GM12872 (cell line): ENCODE measurements at regions not wholly inside any gene's neighbourhood (a gene's known extent, or its start where the extent isn't known, plus 50 kb on each side); places are given as distances from the start of the nearest gene placed in this dataset.

Source experiments
- TF ChIP-seq, protein P1 (sequence below): IDR thresholded peaks from 3 replicates; pipeline ENCODE4 v1.5.1; 2011; ENCODE audit warnings: low read depth, mild to moderate bottlenecking, low read length, moderate library complexity; ENCODE audit not compliant: insufficient read depth

- TF ChIP-seq, protein P1, sequence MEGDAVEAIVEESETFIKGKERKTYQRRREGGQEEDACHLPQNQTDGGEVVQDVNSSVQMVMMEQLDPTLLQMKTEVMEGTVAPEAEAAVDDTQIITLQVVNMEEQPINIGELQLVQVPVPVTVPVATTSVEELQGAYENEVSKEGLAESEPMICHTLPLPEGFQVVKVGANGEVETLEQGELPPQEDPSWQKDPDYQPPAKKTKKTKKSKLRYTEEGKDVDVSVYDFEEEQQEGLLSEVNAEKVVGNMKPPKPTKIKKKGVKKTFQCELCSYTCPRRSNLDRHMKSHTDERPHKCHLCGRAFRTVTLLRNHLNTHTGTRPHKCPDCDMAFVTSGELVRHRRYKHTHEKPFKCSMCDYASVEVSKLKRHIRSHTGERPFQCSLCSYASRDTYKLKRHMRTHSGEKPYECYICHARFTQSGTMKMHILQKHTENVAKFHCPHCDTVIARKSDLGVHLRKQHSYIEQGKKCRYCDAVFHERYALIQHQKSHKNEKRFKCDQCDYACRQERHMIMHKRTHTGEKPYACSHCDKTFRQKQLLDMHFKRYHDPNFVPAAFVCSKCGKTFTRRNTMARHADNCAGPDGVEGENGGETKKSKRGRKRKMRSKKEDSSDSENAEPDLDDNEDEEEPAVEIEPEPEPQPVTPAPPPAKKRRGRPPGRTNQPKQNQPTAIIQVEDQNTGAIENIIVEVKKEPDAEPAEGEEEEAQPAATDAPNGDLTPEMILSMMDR, result no peak
Measured at GRCh38 chr7:119177863-119178262, 953.4 kb downstream of the ANKRD7 start.

DNA sequence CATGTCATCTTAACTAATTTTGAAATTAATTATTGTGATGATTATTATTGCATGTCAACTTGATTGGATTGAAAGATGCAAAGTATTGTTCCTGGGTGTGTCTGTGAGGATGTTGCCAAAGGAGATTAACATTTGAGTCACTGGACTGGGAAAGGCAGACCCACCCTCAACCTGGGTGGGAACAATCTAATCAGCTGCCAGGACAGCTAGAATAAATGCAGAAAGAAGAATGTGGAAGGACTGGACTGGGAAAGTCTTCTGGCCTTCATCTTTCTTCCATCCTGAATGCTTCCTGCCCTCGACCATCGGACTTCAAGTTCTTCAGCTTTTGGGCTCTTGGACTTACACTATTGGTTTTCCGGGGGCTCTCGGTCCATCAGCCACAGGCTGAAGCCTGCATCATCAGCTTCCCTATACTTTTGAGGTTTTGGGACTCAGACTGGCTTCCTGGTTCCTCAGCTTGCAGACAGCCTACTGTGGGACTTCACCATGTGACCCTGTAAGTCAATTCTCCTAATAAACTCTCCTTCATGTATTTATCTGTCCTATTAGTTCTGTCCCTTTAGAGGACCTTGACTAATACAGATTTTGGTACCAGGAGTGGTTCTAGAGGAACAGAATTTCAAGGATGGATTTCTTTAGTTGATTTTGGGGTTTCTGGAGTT, 959.8 kb downstream of the ANKRD7 start:
- TF ChIP-seq, protein P1, result no peak

- TF ChIP-seq, protein P1, result no peak
Measured at GRCh38 chr7:119196183-119196582, 971.7 kb downstream of the ANKRD7 start.

DNA sequence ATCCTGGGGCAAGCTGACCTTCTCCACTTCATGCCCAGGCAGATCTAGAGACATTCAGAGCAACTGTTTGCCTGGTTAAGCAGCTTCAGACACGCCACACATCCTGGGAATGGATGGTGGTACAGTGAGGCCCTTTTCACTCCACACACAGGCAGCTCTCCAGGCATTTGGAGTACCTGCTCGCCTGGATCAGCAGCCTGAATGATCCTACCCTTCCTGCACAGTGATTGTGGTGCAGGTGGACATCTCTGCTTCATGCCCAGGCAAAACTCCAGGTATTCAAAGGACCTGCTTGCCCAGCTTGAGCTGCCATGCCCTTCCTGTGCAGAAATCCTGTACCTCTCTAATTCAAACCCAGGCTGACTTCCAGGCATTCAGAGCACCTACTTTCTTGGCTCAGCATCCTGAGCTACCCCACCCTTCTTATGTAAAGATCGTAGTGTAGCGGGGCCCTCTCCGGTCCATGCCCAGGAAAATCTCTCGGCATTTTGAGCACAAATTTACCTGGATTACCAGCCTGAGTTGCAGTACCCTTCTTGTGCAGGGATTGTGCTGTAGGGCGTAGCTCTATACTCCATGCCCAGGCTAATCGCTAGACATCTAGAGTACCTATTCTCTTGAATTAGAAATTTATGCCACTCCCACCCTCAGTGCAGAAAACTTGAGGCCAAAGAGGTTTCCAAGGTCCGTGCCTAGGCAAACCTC, 972.8 kb downstream of the ANKRD7 start:
- TF ChIP-seq, protein P1, result no peak

DNA sequence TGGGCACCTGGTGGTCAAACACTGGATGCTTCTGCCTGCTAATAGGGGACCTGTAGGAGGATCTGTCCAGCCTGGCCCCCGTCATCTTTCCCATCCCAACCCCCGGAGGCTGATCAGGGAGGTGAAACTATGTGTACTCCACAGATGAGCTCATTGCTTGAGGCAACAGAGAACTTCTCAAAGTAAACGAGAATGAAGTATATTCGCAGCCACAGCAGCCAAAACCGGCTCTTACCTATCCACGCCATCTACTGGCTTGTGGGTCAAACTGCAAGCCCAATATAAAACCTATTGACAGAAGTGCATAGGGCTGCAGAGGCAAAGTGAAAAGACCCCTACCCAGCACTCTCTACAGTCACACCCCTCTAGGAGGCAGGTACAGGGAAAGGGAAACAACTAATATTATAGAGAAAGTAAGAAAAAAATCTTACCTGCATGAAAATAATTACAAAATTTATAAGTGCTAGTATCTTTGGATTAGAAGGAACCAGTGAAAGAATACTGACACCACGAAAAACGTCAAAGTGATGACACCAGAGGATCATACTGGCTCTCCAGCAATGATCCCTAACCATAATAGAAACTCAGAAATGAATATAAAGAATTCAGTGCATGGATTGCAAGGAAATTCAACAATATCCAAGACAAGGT, 973.5 kb downstream of the ANKRD7 start:
- TF ChIP-seq, protein P1, result peak; percentile 87

DNA sequence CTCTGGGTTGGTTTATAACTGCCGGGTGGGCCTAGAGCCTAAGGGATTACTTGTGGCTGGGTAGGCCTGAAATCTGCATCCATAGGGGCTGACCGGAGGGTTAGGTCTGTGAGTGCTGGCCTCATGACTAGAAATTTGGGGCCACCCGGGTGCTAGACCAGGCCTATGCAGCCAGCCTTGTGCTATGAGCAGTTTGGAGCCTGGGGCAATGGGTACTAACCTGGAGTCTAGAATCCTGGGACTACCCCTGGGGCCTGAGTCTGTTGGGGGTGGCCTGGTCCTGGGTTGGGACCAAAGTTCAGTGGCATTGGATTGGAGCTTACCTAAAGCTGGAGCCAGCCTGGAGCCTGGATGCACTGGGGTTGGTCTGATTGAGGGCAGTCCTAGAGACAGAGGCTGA, 995.2 kb downstream of the ANKRD7 start:
- TF ChIP-seq, protein P1, result no peak

DNA sequence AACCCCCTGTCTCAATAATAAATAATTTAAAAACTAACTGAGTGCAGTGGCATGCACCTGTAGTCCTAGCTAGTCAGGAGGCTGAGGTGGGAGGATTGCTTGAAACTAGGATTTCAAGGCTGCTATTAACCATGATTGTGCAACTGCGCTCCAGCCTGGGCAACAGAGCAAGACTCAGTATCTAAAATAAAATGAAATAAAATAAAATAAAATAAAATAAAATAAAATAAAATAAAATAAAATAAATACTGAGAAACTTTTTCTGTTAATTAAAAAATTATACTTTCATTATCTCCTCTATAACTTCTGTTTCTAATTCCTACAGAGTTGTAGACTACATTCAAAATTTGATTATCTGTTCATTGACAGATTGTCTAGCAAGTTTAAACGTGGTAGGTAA, 999.4 kb downstream of the ANKRD7 start:
- TF ChIP-seq, protein P1, result no peak
